Stimulated activated CD8-positive, alpha-beta memory T cell treated with anti-CD3 and anti-CD28 coated beads, Interleukin-15, amount 100 ng/mL, for 48 hours (primary cell): ENCODE measurements at regions not wholly inside any gene's neighbourhood (a gene's known extent, or its start where the extent isn't known, plus 50 kb on each side); places are given as distances from the start of the nearest gene placed in this dataset.

Source experiments
- DNase-seq, 2 donors: peaks; one replicate each; pipeline ENCODE4 v3.0.0-alpha.2; 2020; ENCODE audit warnings: low read depth in 2 of 2

GRCh38 chr2:145597006-145597405, 1077.1 kb upstream of the ZEB2 start:
- no peak for DNase-seq

DNA sequence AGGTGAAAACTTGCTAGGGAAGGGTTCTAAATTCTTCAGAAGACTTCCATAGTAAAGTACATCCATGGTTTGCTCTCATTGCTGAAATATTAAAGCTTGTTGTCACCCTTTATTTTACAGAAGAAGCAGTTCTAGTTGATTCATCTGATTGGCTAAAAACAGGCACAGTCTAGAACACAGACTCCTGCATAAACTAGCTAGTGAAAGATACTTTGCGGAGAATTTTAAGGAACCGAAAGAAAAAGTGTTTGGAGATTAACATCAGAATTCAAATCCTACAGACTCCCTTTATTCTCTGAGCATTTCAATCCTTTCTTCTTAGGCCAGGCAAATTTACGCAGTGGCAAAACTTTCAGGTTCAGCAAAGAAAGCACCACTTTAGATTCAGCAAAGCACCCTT, 1076.5 kb upstream of the ZEB2 start:
- DNase-seq, result no peak

DNA sequence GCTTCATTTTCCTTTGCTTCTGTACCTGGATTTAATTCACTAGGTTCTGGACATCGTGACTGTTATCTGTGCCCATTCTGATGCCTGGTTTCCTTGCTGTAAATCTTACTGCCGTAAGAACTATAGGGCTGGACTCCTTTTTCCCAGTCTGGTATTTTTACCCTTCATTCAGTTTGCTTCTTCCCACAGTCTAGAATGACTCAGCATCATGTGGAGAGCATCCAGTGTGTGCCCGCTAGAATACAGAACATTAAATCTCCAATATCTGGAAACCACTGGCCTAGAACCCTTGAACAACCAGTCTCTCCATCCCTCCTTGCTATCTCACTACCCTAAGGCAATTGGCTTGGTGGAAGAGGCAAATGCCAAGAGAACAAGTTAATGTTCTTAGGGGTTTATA, 1075.4 kb upstream of the ZEB2 start:
- DNase-seq, result no peak

DNA sequence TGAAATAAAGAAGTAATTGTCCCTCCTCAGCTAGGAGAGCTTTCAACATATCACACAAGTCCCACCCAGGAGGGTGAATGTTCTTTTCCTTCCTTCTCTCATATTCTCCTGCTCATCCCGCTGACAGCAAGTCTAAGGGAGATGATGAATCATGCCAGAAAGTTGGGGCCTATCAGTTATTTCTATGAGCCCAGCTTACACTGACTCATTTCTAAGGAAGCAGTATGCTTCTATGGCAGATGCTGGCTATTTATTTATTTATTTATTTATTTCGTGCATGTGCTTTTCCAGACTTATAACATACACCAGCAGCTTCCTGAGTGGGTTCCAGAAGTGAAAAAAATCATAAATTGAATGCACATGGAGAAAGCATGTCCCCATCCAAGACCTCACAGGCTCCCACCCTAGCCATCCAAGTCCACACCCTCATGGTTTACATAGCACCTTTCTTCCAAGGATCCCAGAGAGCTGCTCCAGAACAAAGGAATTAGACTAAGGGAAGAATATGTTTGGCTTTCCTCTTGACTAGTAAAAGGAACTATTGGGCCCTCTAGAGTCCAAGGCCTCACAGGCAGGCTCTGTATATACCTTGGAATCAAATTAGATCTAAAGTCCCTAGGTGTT, 1074.2 kb upstream of the ZEB2 start:
- no peak for DNase-seq

- no peak for DNase-seq
These were observed 1073.4 kb upstream of the ZEB2 start for GRCh38 chr2:145593280-145593679.

DNA sequence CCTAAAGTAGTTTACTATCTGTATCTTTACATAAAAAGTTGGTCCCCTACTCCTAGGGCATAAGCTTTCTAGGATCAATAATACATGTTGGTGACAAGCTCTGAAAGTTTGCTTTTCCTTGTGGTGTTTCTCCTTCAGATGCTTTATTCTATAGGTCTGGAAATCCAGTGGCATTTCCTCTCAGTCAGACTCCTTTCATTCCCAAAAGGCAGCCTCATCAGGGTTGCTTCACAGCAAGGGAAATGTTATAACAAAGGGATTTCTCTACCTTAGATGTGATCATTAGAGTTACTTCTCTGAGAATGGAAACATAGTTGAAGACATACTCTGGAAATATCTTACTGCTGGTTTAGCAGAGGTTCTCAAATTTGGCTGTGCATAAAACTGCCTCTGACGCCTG, 1072.4 kb upstream of the ZEB2 start:
- DNase-seq, result no peak

GRCh38 chr2:145591109-145591809, 1071.3 kb upstream of the ZEB2 start:
- DNase-seq, result no peak

DNA sequence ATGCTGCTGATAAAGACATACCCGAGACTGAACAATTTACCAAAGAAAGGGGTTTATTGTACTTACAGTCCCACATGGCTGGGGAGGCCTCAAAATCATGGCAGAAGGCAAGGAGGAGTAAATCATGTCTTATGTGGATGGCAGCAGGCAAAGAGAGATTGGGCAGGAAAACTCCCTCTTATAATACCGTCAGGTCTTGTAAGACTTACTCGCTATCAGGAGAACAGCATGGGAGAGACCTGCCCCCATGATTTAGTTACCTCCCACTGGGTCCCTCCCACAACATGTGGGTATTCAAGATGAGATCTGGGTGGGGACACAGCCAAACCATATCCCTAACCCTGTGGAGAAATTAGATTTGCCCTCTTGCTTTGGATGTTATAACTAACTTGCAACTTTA, 1068.0 kb upstream of the ZEB2 start:
- DNase-seq, result no peak

DNA sequence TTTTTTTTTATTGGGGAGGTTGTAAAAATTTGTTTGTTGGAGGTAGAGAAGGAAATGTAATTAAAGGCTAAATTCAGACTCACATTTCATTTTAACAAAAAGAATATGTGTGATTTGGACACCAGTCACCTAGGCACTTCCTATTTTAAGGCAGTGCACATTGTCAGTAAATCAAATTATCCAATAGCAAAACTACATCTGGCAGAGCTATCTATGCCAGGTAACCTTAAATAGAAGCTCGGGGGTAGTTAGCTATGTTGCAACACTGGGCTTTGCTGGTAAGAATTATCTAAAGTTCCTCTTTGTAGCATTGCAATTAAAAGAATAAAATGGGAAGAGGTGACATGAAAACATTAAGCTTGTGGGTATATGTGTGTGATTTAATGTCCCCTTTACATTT, 1064.4 kb upstream of the ZEB2 start:
- DNase-seq, result no peak

DNA sequence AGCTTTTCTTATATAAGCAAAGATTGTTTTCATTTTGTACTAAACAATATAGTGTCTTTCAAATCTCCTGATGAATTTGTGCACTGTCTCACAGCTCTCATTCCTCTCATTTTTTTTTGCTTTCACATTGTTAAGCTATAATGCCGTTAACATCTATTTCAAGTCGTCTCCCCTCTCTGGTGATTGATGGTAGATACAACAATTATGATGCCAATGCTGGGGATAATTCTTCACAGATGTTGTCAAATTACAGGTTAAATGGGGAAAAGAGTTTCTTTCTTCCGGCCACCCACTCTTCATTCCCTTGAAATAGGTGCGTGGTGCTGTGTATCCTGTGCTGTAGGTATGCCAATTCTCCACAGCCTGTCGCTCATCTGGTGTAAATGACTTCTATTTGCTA, 1053.7 kb upstream of the ZEB2 start:
- DNase-seq, result no peak

- DNase-seq, result no peak
These were observed 1052.3 kb upstream of the ZEB2 start for GRCh38 chr2:145572238-145572637.

- no peak for DNase-seq
These were observed 1049.2 kb upstream of the ZEB2 start for GRCh38 chr2:145569108-145569507.

DNA sequence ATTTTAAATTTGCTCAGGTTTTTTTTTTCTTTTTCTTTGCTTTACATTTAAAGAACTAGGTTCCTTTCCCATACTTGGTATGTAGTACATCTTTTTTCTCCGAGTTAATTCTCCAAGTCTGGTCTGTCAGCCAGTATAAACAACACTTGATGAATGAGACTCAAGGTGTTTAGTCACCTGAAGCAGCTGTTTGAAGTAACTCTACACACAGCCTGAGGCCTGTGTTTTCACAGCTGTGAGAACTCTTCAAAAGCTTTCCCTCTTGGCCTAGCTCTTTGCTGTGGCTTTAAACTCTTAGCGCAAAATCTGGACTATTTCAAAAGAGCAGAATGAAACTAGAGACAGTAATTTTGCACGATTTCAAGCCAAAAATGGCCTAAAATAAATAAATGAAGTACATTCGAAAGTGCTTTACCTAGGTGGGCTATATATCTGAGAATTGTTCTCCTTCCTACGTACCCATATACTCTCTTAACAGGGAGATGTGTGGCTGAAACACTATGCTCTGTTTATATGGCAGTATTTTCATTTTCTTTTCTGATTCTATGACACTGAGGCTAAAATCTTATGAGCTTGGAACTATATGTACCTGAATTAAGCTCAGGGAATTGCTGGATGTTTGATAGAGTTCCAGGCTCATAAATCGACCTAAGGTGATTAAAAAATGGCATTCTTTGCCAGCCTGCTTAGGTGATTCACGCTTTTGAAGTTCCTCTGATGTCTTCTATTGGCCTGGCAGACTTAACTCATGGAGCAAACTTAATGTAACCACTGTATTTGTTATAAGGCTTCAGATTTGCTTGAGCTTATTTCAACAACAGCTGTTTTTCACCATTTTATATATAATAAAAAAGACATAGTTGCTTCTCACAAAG, 1044.1 kb upstream of the ZEB2 start:
- DNase-seq, result no peak

DNA sequence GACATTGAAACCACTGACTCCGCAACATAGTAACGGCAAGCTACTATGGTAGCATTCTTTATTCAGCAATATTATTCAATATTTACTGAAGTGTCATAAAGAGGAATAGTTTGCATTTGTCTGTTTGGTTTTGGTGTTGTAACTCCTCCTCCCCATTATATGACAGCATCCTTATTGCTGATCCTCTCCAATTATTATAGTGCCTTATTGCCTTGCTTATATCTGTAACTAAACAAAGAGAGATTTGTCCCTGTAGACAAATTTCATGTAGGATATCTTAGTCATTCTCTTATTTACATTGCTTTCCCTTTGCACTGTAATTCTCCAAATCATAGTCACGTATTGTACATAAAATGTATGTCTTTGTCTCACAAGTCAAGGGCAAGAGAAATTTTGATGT, 1041.2 kb upstream of the ZEB2 start:
- no peak for DNase-seq

DNA sequence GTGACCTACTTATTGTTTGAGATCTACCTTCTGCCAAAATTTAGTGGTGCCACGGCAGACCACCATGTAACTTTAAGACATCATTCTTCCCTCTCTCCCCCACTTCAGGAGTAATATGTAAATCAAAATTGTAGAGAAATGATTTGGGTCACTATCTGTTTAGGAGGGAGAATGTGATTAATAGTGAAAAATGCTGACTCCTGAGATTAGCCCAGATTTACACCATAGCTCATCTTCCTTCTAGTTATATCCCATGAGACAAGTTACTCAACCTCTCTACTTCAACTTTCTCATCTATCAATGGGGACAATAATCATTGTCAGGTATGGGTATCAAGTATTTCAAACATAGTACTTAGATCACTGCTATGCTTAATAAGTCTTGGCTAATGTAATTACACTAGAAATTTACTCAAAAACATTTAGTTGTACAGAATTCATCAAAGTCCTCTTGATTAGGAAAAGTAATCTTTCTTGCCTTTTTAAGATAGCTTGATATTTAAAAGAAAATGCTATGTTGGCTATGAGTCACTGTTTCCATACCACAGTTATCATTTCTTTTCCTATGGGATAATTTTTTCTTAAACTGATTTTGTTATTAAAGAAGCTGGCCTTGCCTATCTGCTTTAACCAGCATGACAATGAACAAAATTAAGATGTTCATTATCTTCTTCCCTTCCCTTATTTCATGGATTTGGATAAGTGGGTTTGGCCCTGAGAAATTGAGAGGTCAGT, 1038.9 kb upstream of the ZEB2 start:
- DNase-seq, result no peak

GRCh38 chr2:145555360-145555759, 1035.4 kb upstream of the ZEB2 start:
- no peak for DNase-seq

DNA sequence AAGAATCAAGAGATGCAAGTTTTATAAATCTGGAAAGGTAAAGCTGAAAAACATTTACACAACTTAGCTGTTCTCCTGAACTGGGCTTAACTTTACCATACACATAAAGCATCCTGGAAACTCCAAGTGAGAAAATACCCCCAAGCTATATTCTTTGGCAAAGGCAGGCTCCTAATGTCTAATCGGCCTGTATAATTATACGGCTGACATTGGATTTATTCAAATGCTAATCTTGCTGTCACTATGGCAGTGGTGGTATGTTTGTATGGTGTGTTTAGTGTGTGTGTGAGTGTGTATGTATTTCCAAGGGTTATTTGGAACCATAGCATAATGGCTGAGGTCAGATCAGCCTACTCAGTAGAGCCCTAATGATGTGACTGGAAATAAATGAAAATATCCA, 1031.8 kb upstream of the ZEB2 start:
- no peak for DNase-seq

- no peak for DNase-seq
These were observed 1028.6 kb upstream of the ZEB2 start for GRCh38 chr2:145548479-145548878.

DNA sequence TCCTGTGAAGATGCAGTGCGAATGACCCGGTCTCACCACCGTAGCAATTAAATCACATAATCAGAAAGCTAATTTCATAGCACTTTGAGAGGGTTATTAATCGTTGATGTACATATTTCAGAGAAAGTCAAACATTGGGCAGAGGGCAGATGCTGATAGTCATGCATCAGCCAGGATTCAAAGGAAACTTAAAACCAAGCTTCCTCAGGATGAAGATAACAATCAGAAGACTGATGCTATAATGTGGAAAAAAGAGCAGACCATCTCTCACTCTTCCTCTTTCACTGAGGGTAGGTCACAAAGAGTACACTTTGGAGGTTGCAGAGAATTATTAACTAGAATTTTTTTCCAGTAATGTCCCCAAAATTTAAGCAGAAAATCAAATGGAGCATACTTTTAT, 1027.7 kb upstream of the ZEB2 start:
- no peak for DNase-seq

DNA sequence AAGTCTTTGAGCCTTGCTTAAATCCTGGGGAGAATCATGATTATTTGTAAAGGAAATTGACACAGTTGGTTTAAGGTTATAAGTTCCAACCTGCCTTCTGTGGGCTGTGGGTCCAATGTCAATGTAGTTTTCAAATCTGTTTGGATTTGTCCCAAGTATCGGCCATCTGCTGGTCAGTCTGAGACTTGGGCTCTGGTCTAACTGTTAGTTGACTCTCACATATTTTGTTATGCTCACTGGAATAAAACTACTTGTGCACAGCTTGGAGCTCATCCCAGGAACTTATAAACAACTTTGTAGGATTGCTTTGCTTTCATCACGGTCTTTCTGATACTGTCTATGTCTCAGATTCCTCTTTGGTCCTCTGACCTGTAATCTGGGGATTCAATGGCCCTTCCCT, 1026.2 kb upstream of the ZEB2 start:
- no peak for DNase-seq

GRCh38 chr2:145543856-145544255, 1023.9 kb upstream of the ZEB2 start:
- DNase-seq, result no peak

DNA sequence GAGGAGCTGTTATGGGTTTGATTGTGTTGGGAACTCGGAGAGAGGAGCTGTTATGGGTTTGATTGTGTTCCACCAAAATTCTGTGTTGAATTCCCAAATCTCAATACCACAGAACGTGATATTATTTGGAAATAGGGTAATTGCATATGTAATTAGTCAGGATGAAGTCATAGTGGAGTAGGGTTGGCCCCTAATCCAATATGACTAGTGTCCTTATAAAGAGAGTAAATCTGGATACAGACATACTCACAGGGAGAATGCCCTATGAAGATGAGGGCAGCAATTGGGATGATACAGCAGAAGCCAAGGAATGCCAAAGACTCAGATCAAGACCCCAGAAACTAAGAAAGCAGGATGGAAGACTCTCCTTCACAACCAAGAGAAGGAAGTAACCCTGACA, 1023.2 kb upstream of the ZEB2 start:
- DNase-seq, result no peak
